ENCODE measurements at regions not wholly inside any gene's neighbourhood (a gene's known extent, or its start where the extent isn't known, plus 50 kb on each side); places are given as distances from the start of the nearest gene placed in this dataset.
A peak's percentile ranks its signal among the peaks of the same experiment; 100 is the strongest.
"Not testable (repeated sequence)": the region's sequence is repeated elsewhere in the genome, so short reads cannot be mapped to it uniquely, and the experiment has no call there.

DNA sequence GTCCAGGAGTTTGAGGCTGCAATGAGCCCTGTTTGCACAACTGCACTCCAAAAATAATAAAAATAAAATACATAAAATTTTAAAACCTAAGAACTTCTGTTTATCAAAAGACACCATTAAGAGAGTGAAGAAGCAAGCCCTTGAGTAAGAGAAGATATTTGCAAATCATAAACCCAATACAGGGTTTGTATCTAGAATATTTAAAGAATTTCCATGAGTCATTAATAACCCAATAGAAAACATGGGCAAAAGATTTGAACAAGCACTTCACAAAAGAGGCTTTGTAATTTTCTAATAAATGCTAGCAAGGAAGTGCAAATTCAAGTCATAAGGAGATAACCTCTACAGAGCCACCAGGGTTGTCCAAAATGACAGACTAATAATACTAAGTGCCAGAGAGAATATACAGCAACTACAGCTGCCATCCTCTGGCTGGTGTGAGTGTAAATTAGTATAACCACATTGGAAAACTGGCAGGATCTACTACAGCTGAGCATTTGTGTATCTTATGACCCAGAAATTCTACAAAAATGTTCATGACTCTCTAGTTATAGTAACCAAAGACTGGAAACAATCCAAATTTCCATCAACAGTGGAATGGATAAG, 133.0 kb upstream of the PLGLB2 start:
- H3F3A ChIP-seq (ENCODE audit: insufficient read depth, low read length); H3K9me3 ChIP-seq (replicated peaks; ENCODE audit: insufficient read depth, low read length); H3K4me1 ChIP-seq (ENCODE audit: low read length); H3K79me2 ChIP-seq (ENCODE audit: low read length); H3K9ac ChIP-seq (ENCODE audit: low read length); H3K27ac ChIP-seq (ENCODE audit: low read length); DNase-seq; H3K36me3 ChIP-seq (replicated peaks; ENCODE audit: insufficient read depth, low read length); H4K20me1 ChIP-seq (ENCODE audit: insufficient read depth, low read length); H3K27me3 ChIP-seq (replicated peaks; ENCODE audit: insufficient read depth, low read length); H3K4me3 ChIP-seq (ENCODE audit: low read length); H2AFZ ChIP-seq (ENCODE audit: low read length); H3K4me2 ChIP-seq (ENCODE audit: low read depth, low read length); H3K9me2 ChIP-seq (replicated peaks; ENCODE audit: insufficient read depth, low read length): not testable (repeated sequence)

DNA sequence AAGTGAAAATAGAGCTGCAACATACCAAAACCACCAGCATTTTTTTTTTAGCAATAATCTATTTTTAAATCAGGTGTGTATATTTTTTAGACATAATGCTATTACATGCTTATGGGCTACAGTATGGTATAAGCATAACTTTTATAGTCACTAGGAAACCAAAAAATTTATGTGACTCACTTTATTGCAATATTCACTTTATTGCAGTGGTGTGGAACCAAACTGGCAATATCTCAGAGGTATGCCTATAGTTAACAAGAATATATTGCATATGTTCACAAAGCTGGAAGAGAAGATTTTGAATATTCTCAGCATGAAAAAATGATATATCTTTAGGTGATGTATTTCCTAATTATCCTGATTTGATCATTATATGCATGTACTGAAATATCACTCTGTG, 128.8 kb upstream of the PLGLB2 start:
- H3F3A ChIP-seq (ENCODE audit: insufficient read depth, low read length); H3K4me2 ChIP-seq (ENCODE audit: low read depth, low read length): not testable (repeated sequence)

DNA sequence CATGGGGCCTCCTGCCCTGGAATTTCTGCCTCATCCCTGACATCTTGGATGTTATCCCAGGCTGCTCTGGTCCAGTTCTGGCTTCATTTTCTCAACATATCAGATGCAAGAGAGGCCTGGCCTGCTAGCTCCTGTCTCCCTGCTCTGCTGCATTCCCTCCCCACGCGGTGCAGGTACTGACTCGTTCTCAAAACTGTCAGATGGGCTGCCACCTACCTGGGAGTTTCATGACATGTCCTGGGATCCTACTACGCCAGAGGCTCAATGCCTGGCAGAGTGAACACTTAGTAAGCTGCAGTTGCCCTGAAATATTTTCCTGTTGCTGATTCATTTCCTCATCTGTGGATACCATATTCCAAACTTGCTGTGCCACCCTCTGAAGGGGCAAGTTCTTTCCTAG, 126.7 kb upstream of the PLGLB2 start:
- H3K9me2 ChIP-seq (replicated peaks; ENCODE audit: insufficient read depth, low read length); H3K27ac ChIP-seq (ENCODE audit: low read length); DNase-seq; H2AFZ ChIP-seq (ENCODE audit: low read length); H3K4me2 ChIP-seq (ENCODE audit: low read depth, low read length); H3K36me3 ChIP-seq (replicated peaks; ENCODE audit: insufficient read depth, low read length); H3K4me3 ChIP-seq (ENCODE audit: low read length); H3K27me3 ChIP-seq (replicated peaks; ENCODE audit: insufficient read depth, low read length); H3F3A ChIP-seq (ENCODE audit: insufficient read depth, low read length); H3K79me2 ChIP-seq (ENCODE audit: low read length); H4K20me1 ChIP-seq (ENCODE audit: insufficient read depth, low read length); H3K9me3 ChIP-seq (replicated peaks; ENCODE audit: insufficient read depth, low read length); H3K4me1 ChIP-seq (ENCODE audit: low read length); H3K9ac ChIP-seq (ENCODE audit: low read length): not testable (repeated sequence)

More for the DNA sequence above, 128.8 kb upstream of the PLGLB2 start:
- not testable (repeated sequence) for H3K9me3 ChIP-seq (replicated peaks; ENCODE audit: insufficient read depth, low read length); H2AFZ ChIP-seq (ENCODE audit: low read length); H3K4me3 ChIP-seq (ENCODE audit: low read length); DNase-seq; H3K79me2 ChIP-seq (ENCODE audit: low read length); H4K20me1 ChIP-seq (ENCODE audit: insufficient read depth, low read length); H3K36me3 ChIP-seq (replicated peaks; ENCODE audit: insufficient read depth, low read length); H3K9ac ChIP-seq (ENCODE audit: low read length); H3K27me3 ChIP-seq (replicated peaks; ENCODE audit: insufficient read depth, low read length); H3K27ac ChIP-seq (ENCODE audit: low read length); H3K9me2 ChIP-seq (replicated peaks; ENCODE audit: insufficient read depth, low read length); H3K4me1 ChIP-seq (ENCODE audit: low read length)

DNA sequence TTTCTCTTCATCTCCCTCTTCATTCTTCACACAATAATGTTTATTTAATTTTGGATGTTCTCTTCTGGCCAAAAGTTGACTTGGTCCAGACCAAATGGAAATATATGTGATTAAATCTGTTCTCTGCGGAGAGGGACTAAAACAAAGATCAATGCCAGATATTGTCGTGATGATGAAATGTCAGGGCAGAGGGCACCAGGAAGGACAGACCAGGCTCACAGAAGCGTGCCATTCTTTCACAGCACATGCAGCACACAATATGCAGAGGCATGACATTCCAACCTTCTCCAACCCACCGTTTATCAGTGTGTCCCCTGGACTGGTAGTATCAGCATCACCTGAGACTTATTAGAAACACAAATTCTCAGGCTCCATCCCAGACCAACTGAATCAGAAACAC, 125.2 kb upstream of the PLGLB2 start:
- not testable (repeated sequence) for H3K4me2 ChIP-seq (ENCODE audit: low read depth, low read length); H3K27ac ChIP-seq (ENCODE audit: low read length); H3K9me3 ChIP-seq (replicated peaks; ENCODE audit: insufficient read depth, low read length); H3K4me1 ChIP-seq (ENCODE audit: low read length); H4K20me1 ChIP-seq (ENCODE audit: insufficient read depth, low read length); H3K36me3 ChIP-seq (replicated peaks; ENCODE audit: insufficient read depth, low read length); H3K9me2 ChIP-seq (replicated peaks; ENCODE audit: insufficient read depth, low read length); DNase-seq; H3K4me3 ChIP-seq (ENCODE audit: low read length); H3K9ac ChIP-seq (ENCODE audit: low read length); H2AFZ ChIP-seq (ENCODE audit: low read length); H3K79me2 ChIP-seq (ENCODE audit: low read length); H3K27me3 ChIP-seq (replicated peaks; ENCODE audit: insufficient read depth, low read length); H3F3A ChIP-seq (ENCODE audit: insufficient read depth, low read length)

- not testable (repeated sequence) for H3K9me3 ChIP-seq (replicated peaks; ENCODE audit: insufficient read depth, low read length); H4K20me1 ChIP-seq (ENCODE audit: insufficient read depth, low read length); H3F3A ChIP-seq (ENCODE audit: insufficient read depth, low read length); H3K36me3 ChIP-seq (replicated peaks; ENCODE audit: insufficient read depth, low read length); H3K9ac ChIP-seq (ENCODE audit: low read length); H3K4me1 ChIP-seq (ENCODE audit: low read length); H3K27ac ChIP-seq (ENCODE audit: low read length); H3K4me3 ChIP-seq (ENCODE audit: low read length); H3K27me3 ChIP-seq (replicated peaks; ENCODE audit: insufficient read depth, low read length); H3K4me2 ChIP-seq (ENCODE audit: low read depth, low read length); H2AFZ ChIP-seq (ENCODE audit: low read length); H3K79me2 ChIP-seq (ENCODE audit: low read length); H3K9me2 ChIP-seq (replicated peaks; ENCODE audit: insufficient read depth, low read length)
- DNase-seq, result peak; percentile 6
Observed at GRCh38 chr2:87629491-87630458, 118.1 kb upstream of the PLGLB2 start.

GRCh38 chr2:87630892-87631291, 117.0 kb upstream of the PLGLB2 start:
- not testable (repeated sequence) for H3K9me2 ChIP-seq (replicated peaks; ENCODE audit: insufficient read depth, low read length); H3K4me3 ChIP-seq (ENCODE audit: low read length); H3K9ac ChIP-seq (ENCODE audit: low read length); H3K79me2 ChIP-seq (ENCODE audit: low read length); H3F3A ChIP-seq (ENCODE audit: insufficient read depth, low read length); H3K4me1 ChIP-seq (ENCODE audit: low read length); H3K36me3 ChIP-seq (replicated peaks; ENCODE audit: insufficient read depth, low read length); DNase-seq; H3K27ac ChIP-seq (ENCODE audit: low read length); H3K4me2 ChIP-seq (ENCODE audit: low read depth, low read length); H3K27me3 ChIP-seq (replicated peaks; ENCODE audit: insufficient read depth, low read length); H2AFZ ChIP-seq (ENCODE audit: low read length); H3K9me3 ChIP-seq (replicated peaks; ENCODE audit: insufficient read depth, low read length); H4K20me1 ChIP-seq (ENCODE audit: insufficient read depth, low read length)

GRCh38 chr2:87631402-87631801, 116.5 kb upstream of the PLGLB2 start:
- H3K27ac ChIP-seq (ENCODE audit: low read length); H3K79me2 ChIP-seq (ENCODE audit: low read length); H3F3A ChIP-seq (ENCODE audit: insufficient read depth, low read length); DNase-seq; H3K4me3 ChIP-seq (ENCODE audit: low read length); H3K9ac ChIP-seq (ENCODE audit: low read length); H3K9me2 ChIP-seq (replicated peaks; ENCODE audit: insufficient read depth, low read length); H2AFZ ChIP-seq (ENCODE audit: low read length); H3K4me2 ChIP-seq (ENCODE audit: low read depth, low read length); H4K20me1 ChIP-seq (ENCODE audit: insufficient read depth, low read length); H3K36me3 ChIP-seq (replicated peaks; ENCODE audit: insufficient read depth, low read length); H3K27me3 ChIP-seq (replicated peaks; ENCODE audit: insufficient read depth, low read length); H3K4me1 ChIP-seq (ENCODE audit: low read length); H3K9me3 ChIP-seq (replicated peaks; ENCODE audit: insufficient read depth, low read length): not testable (repeated sequence)

Measured in MM.1S (cell line).